ENCODE measurements at regions not wholly inside any gene's neighbourhood (a gene's known extent, or its start where the extent isn't known, plus 50 kb on each side); places are given as distances from the start of the nearest gene placed in this dataset.

DNA sequence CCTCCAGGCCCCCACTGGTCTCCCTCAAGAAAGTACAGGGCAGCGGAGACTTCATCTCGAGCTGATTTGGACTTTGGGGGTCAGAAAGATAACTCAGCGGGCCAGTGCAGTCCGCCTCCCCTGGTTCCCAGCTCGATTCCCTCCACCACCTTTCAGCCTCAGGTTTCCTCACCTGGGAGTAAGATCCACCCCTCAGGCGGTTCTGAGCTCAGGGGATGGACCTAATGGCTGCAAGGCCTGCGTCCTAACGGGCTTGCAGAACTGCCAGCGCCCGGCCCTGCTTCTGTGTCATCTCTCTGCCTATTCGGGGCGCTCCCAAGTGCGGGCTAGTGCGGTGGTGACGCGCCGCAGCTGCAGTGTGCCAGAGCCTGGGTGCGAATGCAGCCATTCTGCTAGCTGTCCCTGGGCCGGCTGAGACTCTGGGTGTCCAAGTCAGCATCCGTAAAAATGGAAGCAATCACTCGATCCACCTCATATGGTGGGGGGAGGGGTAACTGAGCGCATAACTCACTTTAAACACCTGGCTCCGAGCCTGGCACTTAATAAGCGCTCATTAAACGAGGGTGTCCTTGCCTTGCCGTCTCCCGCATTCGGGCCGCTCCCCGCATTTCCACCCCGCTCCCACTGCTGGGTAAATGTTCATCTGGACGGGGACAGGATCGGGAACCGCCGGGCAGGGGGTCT lies 129.6 kb upstream of the LHX1 start (continued):
- peak; percentile 74 for TF ChIP-seq CTBP2 (IDR thresholded peaks at IDR 0.05; ENCODE audit: borderline replicate concordance, insufficient read depth, insufficient read length, low read length)
